ENCODE measurements at regions not wholly inside any gene's neighbourhood (a gene's known extent, or its start where the extent isn't known, plus 50 kb on each side); places are given as distances from the start of the nearest gene placed in this dataset.

DNA sequence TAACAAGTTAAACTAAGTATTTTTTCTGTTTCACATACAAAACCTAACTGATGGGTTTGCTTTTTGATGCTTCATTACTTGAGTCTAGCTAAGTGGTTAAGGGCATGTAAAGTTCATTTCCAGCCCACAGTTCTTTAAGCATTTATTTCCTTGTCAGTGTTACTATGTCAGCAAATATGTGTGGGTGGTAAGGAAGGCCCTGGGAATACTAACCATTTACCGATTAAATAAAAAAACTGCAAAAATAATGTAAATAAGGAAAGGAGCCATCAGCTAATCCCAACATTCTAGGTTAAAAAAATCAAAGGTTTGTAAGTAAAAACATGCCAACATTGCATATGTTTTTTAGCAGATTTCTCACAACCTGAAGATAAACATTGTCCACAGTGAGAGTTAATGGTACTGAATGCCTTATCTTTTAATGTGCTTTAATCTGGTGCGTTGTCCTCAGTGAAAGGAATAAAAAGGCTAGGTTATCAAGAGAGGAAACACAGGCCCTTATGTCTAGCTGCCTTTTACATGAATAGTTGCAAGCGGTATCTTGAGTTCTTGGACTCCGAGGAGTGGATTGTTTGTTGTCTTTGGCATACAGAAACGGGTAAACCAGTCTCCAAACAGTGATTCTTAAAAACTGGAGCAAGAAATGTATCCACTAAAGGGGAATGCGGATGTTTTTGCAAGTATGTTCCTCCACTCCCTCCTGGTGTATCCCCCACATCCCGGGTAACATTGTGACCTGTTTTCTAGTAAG is 949.6 kb upstream of the SLC10A2 start:
- H3K36me3 Mint-ChIP-seq (ENCODE audit: low read depth): no peaks in the 10 kb centered on the region
- no peak for DNase-seq (ENCODE audit: low spot score)
- H3K27me3 Mint-ChIP-seq (ENCODE audit: low read depth): no peaks in the 10 kb centered on the region
- no peak for TF ChIP-seq CTCF (IDR thresholded peaks at IDR 0.05)
- H3K9me3 Mint-ChIP-seq (ENCODE audit: low read depth): no peaks in the 10 kb centered on the region
- no peak overlapping the region for H3K27ac Mint-ChIP-seq (ENCODE audit: unreplicated experiment)
- H3K4me1 Mint-ChIP-seq (ENCODE audit: low read depth): peaks cover 10% of the 10 kb centered on the region
- H3K4me3 Mint-ChIP-seq (ENCODE audit: unreplicated experiment): no peak overlapping the region

GRCh38 chr13:104014803-104015645 is 948.8 kb upstream of the SLC10A2 start:
- Mint-ChIP-seq H3K27ac (ENCODE audit: unreplicated experiment) (no peak overlapping the region), H3K27me3 (ENCODE audit: low read depth) (no peaks in the 10 kb centered on the region), H3K36me3 (ENCODE audit: low read depth) (no peaks in the 10 kb centered on the region), H3K9me3 (ENCODE audit: low read depth) (no peaks in the 10 kb centered on the region), H3K4me1 (ENCODE audit: low read depth) (peaks cover 10% of the 10 kb centered on the region), H3K4me3 (ENCODE audit: unreplicated experiment) (no peak overlapping the region)
- DNase-seq (ENCODE audit: low spot score): no peak
- no peak for TF ChIP-seq CTCF (IDR thresholded peaks at IDR 0.05)

GRCh38 chr13:104011505-104012241 is 945.5 kb upstream of the SLC10A2 start:
- Mint-ChIP-seq H3K27me3 (ENCODE audit: low read depth) (no peaks in the 10 kb centered on the region), H3K4me1 (ENCODE audit: low read depth) (peaks cover 15% of the 10 kb centered on the region), H3K4me3 (ENCODE audit: unreplicated experiment) (peak overlapping the region; percentile 35), H3K36me3 (ENCODE audit: low read depth) (no peaks in the 10 kb centered on the region), H3K9me3 (ENCODE audit: low read depth) (no peaks in the 10 kb centered on the region), H3K27ac (ENCODE audit: unreplicated experiment) (no peak overlapping the region)
- no peak for TF ChIP-seq CTCF (IDR thresholded peaks at IDR 0.05)
- no peak for DNase-seq (ENCODE audit: low spot score)

DNA sequence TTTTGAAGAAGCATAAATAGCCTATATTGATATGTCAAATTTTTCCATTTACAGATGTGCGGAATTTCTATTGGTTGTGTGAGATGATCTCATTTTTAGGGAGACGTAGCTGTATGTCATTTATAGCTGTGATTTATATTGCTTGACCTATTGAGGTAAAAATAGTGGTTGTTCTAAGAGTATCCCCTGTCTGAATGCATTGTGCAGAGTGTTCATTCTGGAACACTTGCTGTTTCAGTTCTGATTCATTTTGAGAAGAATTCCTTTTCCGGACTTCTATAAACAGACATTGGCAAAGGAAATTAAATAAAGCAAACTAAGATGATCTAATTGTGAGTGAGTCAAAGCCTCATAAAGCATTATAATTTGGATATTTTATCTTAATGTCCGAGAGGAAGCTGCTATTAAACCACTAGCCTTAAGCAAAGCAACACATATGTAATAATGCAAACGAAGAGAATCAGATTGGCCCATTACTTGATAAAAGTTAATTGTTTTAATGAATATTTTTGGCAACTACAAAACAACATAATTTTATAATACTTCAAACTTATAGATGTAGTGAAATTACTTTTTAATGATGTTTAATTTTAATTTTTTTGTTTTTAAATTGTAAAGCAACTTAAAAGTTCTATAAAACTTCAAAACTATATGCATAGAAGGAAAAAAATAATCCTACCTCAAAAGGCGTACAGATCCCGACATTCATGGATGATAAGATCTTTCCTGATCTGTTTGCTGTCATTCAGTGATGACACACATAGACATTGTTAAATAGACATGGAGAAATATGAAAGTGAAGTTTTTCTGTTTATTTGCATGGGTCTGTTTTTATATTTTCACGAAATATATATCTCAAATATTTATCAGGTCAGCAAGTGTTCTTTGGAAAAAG is 942.6 kb upstream of the SLC10A2 start:
- no peak for TF ChIP-seq CTCF (IDR thresholded peaks at IDR 0.05)
- Mint-ChIP-seq H3K36me3 (ENCODE audit: low read depth) (no peaks in the 10 kb centered on the region), H3K27ac (ENCODE audit: unreplicated experiment) (no peak overlapping the region), H3K27me3 (ENCODE audit: low read depth) (no peaks in the 10 kb centered on the region), H3K9me3 (ENCODE audit: low read depth) (no peaks in the 10 kb centered on the region), H3K4me1 (ENCODE audit: low read depth) (peaks cover 12% of the 10 kb centered on the region), H3K4me3 (ENCODE audit: unreplicated experiment) (no peak overlapping the region)
- no peak for DNase-seq (ENCODE audit: low spot score)

All from chondrocyte (in vitro differentiated cells).